ENCODE measurements at regions not wholly inside any gene's neighbourhood (a gene's known extent, or its start where the extent isn't known, plus 50 kb on each side); places are given as distances from the start of the nearest gene placed in this dataset.

- no peak for TF ChIP-seq CTCF (IDR thresholded peaks at IDR 0.05; ENCODE audit: low read depth, low read length)
- no peak for TF ChIP-seq EZH2phosphoT487 (IDR thresholded peaks at IDR 0.05; ENCODE audit: low read depth)
Measured at GRCh38 chr12:84165998-84166571, 746.5 kb downstream of the SLC6A15 start.
